ENCODE measurements at regions not wholly inside any gene's neighbourhood (a gene's known extent, or its start where the extent isn't known, plus 50 kb on each side); places are given as distances from the start of the nearest gene placed in this dataset.

DNA sequence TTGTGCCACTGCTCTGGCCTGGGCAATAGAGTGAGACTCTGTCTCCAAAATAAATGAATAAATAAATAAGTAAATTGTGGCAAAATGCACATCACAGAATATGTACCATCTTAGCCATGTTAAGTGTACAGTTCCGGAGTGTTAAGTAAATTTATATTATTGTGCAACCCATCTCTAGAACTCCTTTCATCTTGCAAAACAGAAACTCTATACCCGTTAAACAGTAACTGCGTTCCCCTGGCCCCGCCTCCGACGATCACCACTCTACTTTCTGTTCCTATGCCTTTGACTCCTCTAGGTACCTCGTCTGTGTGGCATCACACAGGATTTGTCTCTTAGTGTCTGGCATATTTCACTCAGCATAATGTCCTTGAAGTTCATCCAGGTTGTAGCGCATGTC is 356.4 kb upstream of the FOXK1 start:
- no peak for TF ChIP-seq POLR2A (IDR thresholded peaks at IDR 0.05; ENCODE audit: low read length)
- no peak for TF ChIP-seq GATA1 (IDR thresholded peaks at IDR 0.05; ENCODE audit: low read depth, low read length)

Measured in erythroblast (primary cell).